ENCODE measurements at regions not wholly inside any gene's neighbourhood (a gene's known extent, or its start where the extent isn't known, plus 50 kb on each side); places are given as distances from the start of the nearest gene placed in this dataset.

DNA sequence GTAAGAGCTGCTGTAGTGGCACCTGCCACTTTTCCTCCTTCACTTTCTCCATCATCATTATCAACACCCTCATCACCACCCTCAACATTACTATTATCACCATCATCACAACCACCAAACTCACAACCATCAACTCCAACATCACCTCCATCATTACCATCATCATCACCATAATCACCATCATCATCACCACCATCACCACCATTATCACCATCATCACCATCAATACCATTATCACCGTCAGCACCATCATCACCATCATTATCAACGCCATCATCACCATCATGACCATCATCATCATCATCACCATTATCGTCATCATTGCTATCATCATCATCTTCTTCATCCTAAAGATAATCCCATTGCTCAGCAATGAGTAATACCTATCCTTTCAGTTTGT, 255.8 kb downstream of the CYRIA start:
- no peak for DNase-seq (ENCODE audit: low spot score)

DNA sequence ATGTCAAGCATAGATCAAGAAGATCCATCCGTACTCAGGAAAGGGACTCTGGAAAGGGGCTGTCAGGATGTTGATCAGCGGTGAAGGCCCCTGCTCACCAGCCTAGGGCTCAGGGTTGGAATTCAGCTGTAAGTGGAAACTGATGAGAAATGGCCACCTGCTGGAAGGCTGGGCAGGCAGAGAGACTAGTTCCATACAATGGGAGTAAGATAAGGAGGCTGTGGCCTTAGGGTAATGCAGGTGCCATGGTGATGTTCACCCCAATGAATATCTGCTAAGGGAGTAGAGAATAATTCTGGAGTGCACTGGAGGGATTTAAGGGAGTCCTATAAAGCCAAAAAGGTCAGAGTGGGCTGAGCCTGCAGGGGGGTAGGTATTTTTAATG, 256.6 kb downstream of the CYRIA start:
- DNase-seq (ENCODE audit: low spot score), result no peak

DNA sequence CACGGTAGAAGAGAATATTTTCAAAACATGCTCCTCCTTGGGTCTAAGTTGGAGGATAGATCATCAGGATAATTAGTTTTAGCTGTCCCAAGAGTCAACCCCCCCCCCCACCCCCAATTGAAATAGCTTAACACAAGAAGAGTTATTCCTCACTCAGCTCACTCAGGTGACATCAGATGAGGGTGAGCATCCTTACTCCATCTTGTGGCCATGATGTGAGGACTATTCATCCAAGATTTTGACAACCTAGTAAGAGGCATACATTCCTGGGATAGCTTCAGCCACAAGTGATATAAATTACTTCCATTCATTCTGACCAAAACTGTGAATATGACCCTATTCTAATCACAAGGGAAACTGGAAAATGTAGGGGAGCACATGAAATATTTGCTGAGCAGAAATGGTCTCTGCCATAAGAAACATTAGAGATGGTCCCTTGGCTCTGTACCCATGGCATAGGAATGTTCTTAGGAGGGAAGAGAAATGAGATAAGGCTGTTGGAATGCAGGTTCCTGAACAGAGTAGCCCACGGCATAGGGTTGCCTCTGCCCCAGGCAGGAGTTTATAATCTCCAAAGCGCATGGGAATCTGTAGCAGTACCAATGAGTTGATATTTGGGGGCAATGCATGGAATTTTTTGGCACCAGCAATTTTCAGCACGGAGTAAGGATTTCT, 257.2 kb downstream of the CYRIA start:
- no peak for DNase-seq (ENCODE audit: low spot score)

DNA sequence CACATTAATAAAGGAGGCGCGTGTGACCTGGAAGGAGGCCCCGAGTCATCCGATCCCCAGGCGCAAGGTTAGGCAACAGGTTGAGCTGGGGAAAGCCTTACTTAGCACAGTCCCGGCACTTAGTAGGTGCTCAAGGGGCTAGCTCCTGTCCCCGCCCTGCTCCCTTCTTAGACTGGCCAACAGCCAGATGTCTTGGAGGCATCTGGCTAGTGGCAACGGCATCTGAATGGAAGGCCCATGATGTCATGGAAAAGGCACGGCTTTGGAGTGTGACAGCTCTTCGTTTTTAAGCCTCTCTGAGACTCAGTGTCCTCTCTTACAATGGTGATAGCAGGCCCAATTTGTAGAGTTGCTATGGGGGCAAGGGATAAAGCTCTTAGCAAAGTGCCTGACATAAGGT, 258.3 kb downstream of the CYRIA start:
- no peak for DNase-seq (ENCODE audit: low spot score)

DNA sequence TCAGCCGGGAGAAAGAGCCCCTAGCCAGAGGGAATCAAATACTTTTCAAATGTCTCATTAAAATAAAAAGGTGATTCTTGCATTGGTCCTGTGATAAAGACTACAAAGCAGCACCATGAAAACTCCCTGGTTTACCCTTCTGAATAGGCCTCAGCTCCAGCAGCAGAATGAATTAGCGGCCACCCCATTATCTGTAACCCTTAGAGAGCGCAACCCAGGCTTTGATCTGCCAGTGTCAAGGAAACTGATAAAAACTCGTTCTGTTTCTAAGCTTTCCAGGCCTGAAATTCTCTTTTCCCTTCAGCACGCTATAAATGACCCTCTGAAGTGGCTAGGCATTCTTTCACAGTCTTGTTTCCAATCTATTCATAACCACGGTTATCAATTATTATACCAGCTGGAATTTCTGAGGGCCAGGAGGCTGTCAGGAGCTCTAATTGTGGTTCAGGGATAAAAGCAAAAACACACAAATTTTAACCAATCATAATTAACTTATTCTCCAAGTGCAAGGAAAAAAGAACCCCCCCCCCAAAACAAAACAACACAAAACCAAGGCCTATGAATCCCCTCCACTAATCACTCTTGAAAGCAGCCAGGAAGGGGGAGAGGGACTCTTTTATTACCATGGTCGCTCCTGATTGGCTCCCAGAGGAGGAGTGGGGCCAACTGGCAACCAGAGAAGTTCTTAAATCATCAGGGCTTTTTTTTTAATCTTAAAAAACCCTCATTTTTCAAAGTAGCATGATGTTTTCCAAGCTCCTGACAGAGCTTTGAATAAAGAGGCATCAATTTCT, 258.9 kb downstream of the CYRIA start:
- no peak for DNase-seq (ENCODE audit: low spot score)

DNA sequence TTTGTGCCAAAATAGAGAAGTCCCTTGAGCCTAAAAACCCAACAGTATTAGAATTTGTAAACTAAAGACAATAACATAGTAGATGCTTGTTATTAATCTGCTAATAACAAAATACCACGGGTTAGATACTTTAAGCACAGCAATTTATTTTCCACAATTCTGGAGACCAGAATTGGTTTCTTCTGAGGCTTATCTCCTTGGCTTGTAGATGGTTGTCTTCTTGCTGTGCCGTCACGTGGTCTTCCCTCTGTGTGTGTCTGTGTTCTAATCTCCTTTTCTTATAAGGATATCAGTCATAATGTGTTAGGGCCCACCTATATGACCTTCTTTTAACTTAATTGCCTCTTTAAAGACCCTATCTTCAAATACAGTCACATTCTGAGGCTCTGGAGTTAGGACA, 260.1 kb downstream of the CYRIA start:
- no peak for DNase-seq (ENCODE audit: low spot score)

DNA sequence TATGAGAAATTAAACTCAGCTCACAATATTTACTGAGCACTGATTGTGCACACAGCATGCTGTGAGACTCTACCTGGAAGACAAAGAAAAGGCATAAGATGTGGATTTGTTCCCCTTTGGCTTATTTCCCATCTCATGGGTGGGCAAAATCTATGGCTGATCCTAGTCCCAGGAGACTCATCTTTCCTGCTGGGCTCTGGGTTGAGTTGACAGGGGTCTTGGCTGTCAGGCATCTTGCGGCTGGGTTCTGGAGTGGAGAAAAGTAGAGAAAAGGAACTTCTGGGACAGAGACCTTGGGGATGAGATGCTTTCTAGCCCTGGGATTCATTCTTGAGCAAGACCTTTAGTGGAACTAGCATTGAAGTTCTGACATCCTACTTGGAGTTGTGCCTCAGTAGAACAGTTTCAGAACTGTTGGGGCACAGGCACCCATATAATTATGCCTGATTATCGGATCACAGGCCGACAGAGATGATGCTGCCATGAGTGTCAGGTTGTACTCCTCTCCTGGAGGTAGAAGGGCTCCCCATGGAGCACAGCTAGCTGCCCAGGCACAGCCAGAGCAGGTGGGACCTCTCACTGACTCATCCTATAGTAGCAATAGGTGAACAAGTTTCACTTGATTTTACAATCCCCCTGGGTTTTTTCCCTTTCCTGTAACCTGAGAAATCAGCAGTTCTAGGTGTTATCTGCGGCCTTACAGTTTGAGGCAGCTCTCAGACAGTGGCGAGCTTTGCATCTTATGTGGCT, 260.9 kb downstream of the CYRIA start:
- DNase-seq (ENCODE audit: low spot score), result no peak

DNA sequence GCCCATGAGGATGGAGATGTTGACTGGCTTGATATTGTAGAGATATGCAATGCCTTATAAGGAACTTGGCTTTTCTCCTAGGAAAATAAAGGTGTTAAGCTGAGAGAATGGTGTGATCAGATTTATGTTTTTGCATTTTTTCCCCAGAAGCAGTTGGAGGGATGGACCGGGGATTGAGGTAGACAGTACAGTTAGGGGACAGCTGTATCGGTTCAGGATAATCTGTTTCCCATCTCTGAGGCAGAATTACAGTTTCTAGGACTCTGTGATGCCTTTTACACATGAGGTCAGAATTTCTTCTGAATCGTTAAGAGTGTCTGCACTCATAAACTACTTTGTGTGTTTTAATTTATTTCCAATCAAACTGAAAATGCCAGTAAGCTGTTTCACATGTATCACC, 261.5 kb downstream of the CYRIA start:
- DNase-seq (ENCODE audit: low spot score), result no peak

DNA sequence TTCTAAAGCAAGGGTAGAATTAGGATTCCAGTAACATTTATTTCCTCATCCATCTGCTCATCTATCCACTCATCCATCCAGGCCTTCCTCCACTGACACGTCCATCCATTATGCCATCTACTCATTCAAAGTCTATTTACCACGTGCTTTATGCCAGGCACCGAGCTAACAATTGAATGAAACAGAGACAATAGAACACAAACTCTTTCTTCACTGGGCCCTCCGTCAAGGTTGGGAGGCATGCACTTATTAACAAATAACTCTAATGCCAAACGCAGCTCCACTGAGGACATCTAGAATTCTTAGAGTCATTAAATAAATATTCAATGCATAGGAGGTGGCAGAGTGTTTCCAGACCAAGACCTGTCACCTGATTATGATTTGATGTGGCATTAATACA, 262.7 kb downstream of the CYRIA start:
- DNase-seq (ENCODE audit: low spot score), result no peak

DNA sequence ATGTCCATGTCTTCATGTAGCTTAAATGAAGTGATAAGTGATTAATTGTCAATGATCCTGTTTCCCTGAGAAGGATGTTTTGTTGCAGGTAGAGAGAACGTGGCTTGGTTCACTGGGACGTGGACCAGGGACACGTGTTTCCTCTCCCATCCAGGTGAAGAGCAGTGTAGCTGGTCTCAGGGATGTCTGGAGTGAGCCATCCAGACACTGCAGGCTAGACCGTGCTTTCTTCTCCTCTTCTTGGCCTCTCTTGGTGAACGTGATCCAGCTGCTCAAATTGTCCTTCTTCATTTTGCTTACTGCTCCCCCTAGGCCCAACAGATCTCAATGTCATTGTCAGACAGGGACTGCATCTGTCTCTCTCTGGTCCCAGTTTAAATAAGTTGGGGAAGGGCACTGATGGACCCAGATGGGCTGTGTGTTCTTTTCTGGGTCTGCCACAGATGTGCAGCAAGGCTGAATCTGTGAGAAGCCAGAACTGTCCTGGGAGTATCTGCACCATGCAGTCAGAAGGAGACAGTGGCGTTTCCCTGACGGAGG, 263.8 kb downstream of the CYRIA start:
- DNase-seq (ENCODE audit: low spot score), result no peak

DNA sequence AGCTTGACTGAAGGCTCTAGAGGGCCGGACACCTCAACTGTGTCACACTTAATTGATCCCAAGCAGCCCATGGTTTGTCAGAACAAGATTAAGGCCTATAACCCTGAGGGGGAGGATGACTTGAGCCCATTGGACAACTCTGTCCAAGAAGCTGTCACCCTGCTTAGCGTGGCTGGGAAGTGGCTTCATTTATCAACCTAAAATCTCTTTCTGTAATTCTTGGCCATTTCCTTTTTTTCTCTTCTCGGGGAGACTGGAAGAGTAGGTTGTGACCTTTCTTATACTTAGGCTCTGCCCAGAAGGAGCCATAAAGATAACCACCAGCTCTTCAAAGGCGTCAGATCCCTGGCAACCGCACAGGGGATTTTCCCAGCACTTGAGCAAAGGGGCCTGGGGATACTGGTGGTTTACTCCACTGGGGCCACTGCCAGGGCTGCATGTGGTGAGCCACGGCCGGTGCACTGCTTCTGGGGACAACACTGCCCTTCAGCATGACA, 265.5 kb downstream of the CYRIA start:
- no peak for DNase-seq (ENCODE audit: low spot score)

DNA sequence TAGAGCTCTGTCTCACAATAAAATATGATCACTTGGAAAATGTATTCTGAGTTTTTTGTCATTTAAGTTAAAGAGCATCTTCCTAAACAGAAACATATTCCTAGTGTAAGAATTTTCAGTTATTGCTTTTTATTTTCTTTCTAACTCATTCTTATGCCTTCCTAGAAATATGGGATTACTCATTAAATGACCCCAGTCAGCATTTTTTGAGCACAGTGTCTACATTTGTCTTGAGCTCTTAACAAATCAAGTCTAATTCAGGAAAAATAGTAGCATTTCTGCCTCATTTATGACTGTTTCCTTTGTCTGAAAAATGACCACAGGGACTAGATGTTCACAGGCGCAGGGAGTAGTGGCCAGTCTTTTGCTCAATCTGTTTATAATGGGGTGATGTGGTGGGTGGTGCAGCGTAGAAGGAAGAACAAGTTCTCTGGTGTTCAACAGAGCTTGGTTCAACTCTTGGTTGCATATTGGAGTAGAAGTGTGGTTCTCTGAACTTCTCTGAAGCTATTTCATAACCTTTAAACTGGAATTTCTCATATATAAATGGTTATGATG, 267.1 kb downstream of the CYRIA start:
- no peak for DNase-seq (ENCODE audit: low spot score)

DNA sequence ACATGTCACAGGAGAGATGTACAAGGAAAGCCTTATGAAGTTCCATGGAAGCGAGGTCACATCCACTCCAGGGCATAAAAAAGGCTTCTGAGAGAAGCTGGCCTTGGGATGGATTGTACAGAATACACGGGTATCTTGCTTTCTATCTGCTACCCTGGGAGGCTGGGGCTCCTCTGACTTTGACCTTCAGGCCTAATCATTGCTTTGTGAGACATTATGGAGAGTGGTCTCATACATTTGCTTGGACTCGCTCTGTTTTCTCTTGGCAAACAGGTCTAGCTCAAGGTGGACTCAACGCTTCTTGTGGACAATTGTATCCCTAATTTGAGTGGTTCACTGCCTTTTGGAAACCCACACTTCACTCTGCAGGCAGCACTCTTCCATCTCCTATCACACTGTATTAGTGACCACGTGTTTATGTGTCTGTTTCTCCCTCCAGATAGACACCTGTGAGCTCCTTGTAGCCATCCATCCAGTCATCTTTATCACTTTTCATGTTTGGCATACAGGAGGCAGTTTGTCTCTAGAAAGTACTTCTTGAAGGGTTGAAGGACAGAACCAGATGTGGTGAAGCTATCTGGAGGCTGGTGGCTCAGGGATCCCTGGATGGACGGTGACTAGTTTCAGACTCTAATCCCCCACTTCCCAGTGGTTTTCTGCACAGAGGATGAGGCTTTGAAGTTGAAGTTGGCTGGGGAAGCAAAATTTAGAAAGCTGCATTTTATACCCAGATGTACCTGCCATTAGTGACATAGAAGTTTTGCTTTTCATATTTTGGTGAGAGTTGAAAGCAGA, 267.8 kb downstream of the CYRIA start:
- DNase-seq (ENCODE audit: low spot score), result no peak

DNA sequence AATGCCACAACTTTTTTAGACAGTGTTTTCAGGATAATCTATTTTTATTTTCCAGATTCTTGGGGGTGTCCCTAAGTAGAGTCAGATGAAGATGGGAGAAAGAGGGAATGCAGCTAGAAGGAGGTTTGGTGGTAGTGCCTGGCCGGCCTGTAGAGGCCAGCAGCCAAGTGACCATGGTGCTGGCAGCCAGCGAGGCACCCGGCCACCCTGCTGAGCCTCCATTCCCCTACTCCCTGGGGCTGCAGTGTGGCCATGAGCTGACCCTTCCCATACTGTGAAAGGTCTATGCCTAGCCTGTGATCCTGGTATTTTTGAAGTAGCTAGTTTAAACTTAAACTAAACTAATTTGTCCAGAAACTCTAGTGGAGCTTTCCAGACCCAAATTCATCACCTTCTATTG, 268.6 kb downstream of the CYRIA start:
- DNase-seq (ENCODE audit: low spot score), result no peak

DNA sequence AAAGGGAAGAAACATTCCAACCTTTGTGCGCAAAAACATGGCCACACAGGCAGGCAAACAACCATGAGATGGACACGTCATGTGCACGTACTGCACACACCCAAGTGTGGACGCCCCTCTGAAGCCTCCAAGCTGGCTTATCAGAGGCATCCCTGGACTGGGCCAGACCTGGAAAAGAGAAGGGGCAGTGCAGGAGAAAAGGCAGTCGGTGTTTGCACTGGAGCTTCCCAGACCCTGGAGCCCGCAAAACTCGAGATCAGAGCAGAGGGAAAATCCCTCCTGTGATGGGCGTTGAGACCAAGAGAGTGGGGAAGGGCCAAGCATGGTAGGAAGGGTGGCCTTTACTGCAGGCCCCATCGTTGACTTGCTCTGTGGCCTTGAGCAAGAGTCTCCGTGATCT, 269.5 kb downstream of the CYRIA start:
- DNase-seq (ENCODE audit: low spot score), result no peak

DNA sequence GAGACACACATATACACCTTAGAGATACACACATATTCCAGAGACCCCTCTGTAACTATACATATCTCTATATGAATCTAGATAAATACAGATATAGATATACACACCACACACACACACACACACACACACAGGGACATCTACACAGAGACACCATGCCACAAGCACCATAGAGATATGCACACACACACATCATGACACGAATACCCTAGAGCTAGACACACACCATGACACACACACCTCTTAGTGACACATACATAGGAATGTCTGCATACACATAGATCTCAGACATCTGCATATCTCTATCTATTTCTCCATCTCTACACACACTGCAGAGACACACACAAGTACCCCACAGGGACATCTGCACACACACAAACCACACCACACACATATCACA, 270.0 kb downstream of the CYRIA start:
- DNase-seq (ENCODE audit: low spot score), result no peak

DNA sequence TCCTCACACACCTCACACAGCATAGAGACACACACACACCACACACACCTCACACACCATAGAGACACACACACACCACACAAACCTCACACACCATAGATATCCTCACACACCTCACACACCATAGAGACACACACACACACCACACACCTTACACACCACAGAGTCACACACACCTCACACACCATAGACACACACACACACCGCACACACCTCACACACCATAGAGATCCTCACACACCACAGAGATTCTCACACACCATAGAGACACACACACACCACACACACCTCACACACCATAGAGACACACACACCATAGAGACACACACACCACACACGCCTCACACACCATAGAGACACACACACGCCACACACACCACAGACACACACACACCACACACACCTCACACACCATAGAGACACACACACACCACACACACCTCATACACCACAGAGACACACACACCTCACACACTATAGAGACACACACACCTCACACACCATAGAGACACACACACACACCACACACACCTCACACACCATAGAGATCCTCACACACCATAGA, 270.6 kb downstream of the CYRIA start:
- DNase-seq (ENCODE audit: low spot score), result no peak

DNA sequence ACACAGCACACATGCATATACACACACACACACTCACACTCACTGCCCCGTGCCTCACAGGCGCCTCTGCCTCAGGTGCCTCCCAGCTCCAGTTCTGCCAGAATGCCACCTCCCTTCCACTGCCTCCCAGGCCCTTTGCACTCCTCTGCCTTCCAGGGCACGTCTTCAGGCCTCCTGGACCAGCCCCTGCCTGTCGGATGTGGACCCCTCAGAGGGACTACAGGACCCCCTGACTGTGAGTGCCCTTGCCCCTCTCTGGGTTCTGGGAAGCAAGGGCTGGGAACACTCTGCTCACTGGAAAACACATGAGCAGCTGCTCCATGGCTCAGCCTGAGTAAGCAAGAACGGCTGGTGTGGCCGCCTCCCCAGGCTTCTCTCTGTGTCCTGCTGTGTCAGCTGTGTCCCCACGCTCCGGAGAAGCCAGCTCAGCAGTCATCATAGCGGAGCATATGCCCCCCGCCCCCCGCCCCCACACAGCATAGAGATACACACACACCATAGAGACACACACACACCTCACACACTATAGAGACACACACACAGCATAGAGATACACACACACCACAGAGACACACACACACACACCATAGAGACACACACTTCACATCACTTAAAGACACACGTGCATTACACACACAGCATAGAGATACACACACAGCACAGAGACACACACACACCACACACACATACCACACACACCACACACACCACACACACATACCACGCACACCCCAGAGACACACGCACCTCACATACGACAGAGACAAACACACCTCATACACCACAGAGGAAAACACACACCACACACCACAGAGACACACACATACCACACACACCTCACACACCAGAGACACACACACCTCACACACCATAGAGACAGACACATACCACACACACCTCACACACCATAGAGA, 271.3 kb downstream of the CYRIA start:
- no peak for DNase-seq (ENCODE audit: low spot score)

DNA sequence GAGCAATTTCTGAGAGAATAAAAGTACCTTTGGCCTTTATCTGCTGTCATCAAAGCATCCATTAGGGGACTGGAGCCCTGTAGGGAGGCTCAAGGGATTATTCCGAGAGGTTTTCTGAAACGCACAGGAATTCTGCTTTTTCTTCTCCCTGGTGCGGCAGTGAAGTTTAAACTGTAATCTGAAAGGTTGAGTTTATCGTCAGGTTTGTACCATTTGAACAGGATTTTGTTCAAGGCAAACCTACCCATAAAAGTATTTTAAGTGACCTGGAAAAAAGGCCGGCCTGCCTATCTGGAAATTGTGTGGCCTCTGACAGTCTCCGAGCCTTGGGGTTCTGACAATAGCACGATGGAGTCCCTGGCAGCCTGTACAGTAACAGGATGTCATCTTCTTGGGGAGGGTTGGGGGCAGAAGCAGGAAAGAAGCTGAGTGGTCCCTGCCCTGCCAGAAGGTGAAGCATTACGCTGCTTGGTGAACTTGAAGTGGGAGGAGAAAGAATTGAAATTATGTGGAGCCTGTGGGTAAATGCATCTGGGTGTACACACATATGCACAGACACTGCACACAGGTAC, 272.0 kb downstream of the CYRIA start:
- no peak for DNase-seq (ENCODE audit: low spot score)
